Neutrophil (primary cell): ENCODE measurements at regions not wholly inside any gene's neighbourhood (a gene's known extent, or its start where the extent isn't known, plus 50 kb on each side); places are given as distances from the start of the nearest gene placed in this dataset.

Source experiments
- H3K27ac ChIP-seq: fragments of 200-600 bp; sonication (generic); 2 replicates; pipeline ENCODE4 v1.5.1; 2016; ENCODE audit warnings: mild to moderate bottlenecking, moderate library complexity
- H3K27me3 ChIP-seq: fragments of 200-600 bp; sonication (generic); 2 replicates; pipeline ENCODE4 v1.6.0; 2016; ENCODE audit warnings: mild to moderate bottlenecking
- H3K36me3 ChIP-seq: fragments of 200-600 bp; sonication (generic); 2 replicates; pipeline ENCODE4 v1.5.1; 2017
- H3K4me1 ChIP-seq, 2 experiments: fragments of 200-600 bp in 1 of 2; sonication (generic) in 1 of 2; 1 replicate in 1 of 2; 2 replicates in 1 of 2; pipeline versions ENCODE4 v1.5.1 to v1.6.1; 2013 to 2016; ENCODE audit warnings: low read depth in 1 of 2, low read length in 1 of 2, mild to moderate bottlenecking in 1 of 2, moderate library complexity in 1 of 2; ENCODE audit not compliant: control insufficient read depth in 1 of 2, insufficient read depth in 1 of 2
- H3K4me3 ChIP-seq, 2 experiments: fragments of 200-600 bp in 1 of 2; sonication (generic) in 1 of 2; 1 replicate in 1 of 2; 2 replicates in 1 of 2; pipeline ENCODE4 v1.5.1; 2013 to 2016; ENCODE audit warnings: low read depth in 1 of 2, low read length in 1 of 2, mild to moderate bottlenecking in 1 of 2, moderate library complexity in 1 of 2
- H3K9me3 ChIP-seq: fragments of 200-600 bp; sonication (generic); 2 replicates; pipeline ENCODE4 v1.5.1; 2016
- TF ChIP-seq, protein P1 (sequence below): fragments of 200-600 bp; sonication (generic); IDR thresholded peaks from 2 replicates; pipeline ENCODE4 v1.5.1; 2016; ENCODE audit warnings: antibody characterized with exemption

DNA sequence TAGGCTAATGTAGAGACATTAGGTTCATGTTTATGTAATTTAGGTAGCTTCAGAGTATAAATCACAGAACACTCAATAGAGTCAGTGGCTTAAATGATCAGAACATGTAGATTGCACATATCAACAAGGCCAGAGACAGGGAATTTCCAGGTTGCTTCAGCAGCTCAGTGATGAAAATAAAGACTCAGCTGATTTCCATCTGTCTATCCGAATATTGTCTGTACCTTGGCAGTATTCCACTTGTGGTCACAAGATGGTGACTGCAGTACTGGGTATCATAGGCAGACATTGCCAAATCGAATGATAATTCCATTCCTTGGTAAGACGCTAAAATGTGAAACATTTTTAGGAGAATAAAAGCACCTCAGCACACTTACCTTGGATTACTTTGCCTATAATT, 702.2 kb downstream of the MAT2B start:
- Histone ChIP-seq H3K4me3 (no peak overlapping the region), H3K27ac (no peak overlapping the region), H3K36me3 (no peaks in the 10 kb centered on the region), H3K9me3 (no peaks in the 10 kb centered on the region), H3K4me1 (no peaks in the 10 kb centered on the region), H3K27me3 (no peaks in the 10 kb centered on the region)
- TF ChIP-seq, protein P1, sequence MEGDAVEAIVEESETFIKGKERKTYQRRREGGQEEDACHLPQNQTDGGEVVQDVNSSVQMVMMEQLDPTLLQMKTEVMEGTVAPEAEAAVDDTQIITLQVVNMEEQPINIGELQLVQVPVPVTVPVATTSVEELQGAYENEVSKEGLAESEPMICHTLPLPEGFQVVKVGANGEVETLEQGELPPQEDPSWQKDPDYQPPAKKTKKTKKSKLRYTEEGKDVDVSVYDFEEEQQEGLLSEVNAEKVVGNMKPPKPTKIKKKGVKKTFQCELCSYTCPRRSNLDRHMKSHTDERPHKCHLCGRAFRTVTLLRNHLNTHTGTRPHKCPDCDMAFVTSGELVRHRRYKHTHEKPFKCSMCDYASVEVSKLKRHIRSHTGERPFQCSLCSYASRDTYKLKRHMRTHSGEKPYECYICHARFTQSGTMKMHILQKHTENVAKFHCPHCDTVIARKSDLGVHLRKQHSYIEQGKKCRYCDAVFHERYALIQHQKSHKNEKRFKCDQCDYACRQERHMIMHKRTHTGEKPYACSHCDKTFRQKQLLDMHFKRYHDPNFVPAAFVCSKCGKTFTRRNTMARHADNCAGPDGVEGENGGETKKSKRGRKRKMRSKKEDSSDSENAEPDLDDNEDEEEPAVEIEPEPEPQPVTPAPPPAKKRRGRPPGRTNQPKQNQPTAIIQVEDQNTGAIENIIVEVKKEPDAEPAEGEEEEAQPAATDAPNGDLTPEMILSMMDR, result no peak

DNA sequence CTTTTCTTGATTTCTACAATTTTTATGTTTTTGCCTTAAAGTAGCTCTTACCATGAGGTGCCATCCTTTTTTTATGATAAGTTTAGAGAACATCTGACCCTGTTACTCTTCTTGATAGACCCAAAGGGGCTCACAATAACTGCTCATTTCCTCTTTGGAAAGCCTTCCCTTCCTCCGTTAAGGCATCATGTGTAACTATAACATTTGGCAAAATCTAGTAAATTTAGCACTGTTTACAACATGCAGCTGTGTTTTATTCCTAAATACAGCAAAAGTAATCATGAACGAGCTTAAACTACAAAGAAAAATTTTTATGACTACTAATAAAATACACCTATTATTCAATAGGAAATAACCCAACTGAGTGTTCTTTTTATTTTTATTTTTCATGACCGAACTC, 705.1 kb downstream of the MAT2B start:
- TF ChIP-seq, protein P1, result no peak
- H3K9me3 ChIP-seq, result no peaks in the 10 kb centered on the region
- H3K27ac ChIP-seq, result no peak overlapping the region
- no peaks in the 10 kb centered on the region for H3K27me3 ChIP-seq
- H3K4me1 ChIP-seq, result no peaks in the 10 kb centered on the region
- H3K36me3 ChIP-seq, result no peaks in the 10 kb centered on the region
- H3K4me3 ChIP-seq, result no peak overlapping the region

DNA sequence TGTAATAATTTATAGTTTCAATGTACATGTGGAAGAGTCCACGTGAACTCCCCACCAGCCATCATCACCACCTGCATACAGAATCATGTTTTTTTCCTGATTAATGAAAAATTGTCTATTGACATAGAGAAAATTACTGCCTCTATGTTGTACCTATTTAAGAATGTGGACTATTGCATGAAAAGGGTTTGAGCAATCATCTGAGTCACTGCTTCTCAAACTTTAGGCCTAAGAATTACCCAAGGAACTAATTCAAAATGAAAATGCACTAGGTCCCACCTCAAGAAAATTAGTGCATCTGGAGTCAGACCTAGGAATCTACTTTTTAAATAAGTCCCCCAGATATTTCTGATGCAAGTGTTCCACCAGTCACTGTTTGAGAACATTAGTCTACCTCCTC, 709.3 kb downstream of the MAT2B start:
- no peaks in the 10 kb centered on the region for H3K4me1 ChIP-seq
- no peaks in the 10 kb centered on the region for H3K9me3 ChIP-seq
- no peak overlapping the region for H3K4me3 ChIP-seq
- TF ChIP-seq, protein P1, result no peak
- no peak overlapping the region for H3K27ac ChIP-seq
- H3K36me3 ChIP-seq, result no peaks in the 10 kb centered on the region
- no peaks in the 10 kb centered on the region for H3K27me3 ChIP-seq

DNA sequence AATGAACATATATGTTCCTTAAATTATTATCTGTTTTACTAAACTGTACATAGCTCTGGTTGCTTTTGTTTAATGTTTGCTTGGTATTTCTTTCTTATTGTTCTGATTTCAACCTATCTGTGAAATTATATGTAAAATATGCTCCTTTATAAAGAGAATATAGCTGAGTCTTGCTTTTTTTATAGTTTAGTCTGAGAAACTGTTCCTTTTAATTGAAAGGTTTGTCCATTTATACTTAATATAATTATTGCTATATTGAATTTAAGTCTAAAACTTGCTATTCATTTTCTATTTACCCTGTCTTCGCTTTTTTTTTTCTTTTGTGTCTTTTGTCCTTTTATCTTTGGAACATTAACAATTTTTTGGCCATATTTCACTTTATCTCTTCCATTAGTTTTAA, 712.0 kb downstream of the MAT2B start:
- Histone ChIP-seq H3K27me3 (no peaks in the 10 kb centered on the region), H3K9me3 (no peaks in the 10 kb centered on the region), H3K4me3 (no peak overlapping the region), H3K4me1 (no peaks in the 10 kb centered on the region), H3K36me3 (no peaks in the 10 kb centered on the region), H3K27ac (no peak overlapping the region)
- TF ChIP-seq, protein P1, result no peak

DNA sequence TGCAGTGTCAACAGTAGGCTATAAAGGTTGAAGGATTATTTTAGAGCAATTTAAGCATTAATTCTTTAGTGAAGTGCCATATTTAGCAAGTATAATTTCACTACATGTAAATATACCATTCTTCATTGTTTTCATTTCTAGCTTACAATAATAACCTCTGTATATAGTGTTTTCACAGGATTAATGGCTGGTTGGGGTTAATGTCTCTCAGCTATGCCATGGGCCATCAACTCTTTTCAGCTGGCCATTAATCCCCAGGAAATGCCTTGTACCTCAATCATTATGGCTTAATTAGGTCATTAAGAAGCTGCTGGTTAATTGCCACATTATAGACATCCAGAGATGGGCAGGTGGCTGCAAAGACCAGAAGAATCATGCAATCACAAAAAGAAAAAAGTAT, 715.1 kb downstream of the MAT2B start:
- TF ChIP-seq, protein P1, result no peak

DNA sequence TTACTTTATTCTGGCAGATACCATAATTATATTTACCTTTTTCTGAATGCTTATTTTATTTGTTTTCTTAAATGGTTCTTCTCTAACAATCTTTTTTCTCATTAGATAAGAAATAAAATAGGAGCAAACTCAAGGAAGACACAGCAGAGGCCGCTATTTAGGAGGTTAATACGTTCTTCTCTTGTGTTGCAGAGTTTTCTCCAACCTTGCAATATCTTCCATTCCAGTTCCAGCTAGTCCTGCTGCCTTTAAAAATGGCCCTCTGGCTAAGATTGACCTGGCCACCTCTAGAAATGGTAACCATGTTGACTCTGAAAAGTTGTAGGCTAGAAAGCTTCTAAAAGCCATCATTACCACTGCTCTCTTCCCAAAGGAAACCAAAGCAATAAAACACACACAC, 718.8 kb downstream of the MAT2B start:
- no peaks in the 10 kb centered on the region for H3K27me3 ChIP-seq
- TF ChIP-seq, protein P1, result no peak
- H3K4me1 ChIP-seq, result no peaks in the 10 kb centered on the region
- H3K27ac ChIP-seq, result no peak overlapping the region
- no peaks in the 10 kb centered on the region for H3K36me3 ChIP-seq
- H3K9me3 ChIP-seq, result no peaks in the 10 kb centered on the region
- H3K4me3 ChIP-seq, result no peak overlapping the region

More for the DNA sequence above, 715.1 kb downstream of the MAT2B start:
- H3K4me1 ChIP-seq, result no peaks in the 10 kb centered on the region
- no peak overlapping the region for H3K4me3 ChIP-seq
- H3K27me3 ChIP-seq, result no peaks in the 10 kb centered on the region
- no peak overlapping the region for H3K27ac ChIP-seq
- H3K9me3 ChIP-seq, result no peaks in the 10 kb centered on the region
- no peaks in the 10 kb centered on the region for H3K36me3 ChIP-seq
